NCI-H510A treated with DMSO at 0.1 percent for 48 hours (cell line): ENCODE measurements at regions not wholly inside any gene's neighbourhood (a gene's known extent, or its start where the extent isn't known, plus 50 kb on each side); places are given as distances from the start of the nearest gene placed in this dataset.
"Not testable (repeated sequence)": the region's sequence is repeated elsewhere in the genome, so short reads cannot be mapped to it uniquely, and the experiment has no call there.

Experiments
- DNase-seq: peaks from one replicate; lab custom pipeline; 2025; lab: John Stamatoyannopoulos, UW

GRCh38 chr15:79539401-79539800 is 107.3 kb downstream of the MINAR1 start:
- DNase-seq: no peak

DNA sequence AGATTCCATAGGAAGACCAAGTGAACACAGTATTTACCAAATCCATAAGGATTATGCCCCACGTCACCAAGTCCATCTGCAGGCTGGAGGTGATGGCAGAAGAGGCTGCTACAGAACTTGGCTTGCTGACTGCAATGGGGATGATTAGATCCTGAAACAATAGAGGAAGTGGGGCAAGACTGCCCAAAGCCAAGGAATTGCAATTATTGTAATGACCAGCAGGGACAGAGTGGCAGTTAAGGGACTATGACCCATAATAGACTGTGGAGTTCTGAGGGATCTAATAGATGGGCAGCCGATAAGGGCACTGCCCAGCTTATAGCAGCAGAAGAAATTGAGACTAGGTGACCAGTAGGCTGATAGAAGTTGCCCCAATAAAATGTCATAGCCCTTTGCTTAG is 108.4 kb downstream of the MINAR1 start:
- DNase-seq: no peak

DNA sequence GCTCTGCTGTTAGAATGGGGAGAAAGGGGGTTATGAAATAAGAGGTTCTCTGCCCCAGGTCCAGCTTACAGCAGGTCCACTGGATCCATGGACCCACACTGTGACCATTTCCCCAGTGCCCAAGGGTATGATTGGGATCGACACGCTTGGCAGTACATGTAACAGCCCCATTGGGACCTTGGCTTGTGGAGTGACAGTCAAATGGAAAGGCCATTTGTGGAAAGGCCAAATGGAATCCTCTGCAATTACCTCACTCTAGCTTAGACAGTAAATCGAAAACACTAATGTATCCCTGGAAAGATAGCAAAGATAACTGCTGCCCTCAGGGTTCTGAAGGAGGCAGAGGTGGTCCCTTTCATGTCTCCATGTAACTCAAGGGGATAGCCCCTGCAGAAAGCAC is 109.1 kb downstream of the MINAR1 start:
- no peak for DNase-seq

- no peak for DNase-seq
Measured at GRCh38 chr15:79543097-79543496, 111.0 kb downstream of the MINAR1 start.

- no peak for DNase-seq
Measured at GRCh38 chr15:79549196-79549595, 117.1 kb downstream of the MINAR1 start.

DNA sequence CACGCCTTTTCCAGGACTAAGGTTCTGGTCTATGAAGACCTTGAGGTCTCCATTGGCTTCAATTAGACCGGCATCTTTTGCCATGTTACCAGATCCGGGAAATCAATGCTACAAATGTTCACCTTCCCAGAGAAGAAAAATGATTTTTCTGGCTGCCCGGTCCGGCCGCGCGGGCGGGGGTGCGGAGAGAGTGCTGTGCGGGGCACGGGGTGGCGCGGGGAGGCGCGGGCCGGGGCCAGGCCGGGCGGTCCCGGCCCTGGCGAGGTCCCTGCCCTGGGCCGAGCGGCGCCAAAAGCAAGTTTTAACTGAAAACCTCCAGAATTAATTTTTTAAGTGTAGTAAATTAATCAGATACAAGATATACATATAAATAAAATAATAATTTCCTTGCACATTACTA is 128.2 kb downstream of the MINAR1 start:
- no peak for DNase-seq

DNA sequence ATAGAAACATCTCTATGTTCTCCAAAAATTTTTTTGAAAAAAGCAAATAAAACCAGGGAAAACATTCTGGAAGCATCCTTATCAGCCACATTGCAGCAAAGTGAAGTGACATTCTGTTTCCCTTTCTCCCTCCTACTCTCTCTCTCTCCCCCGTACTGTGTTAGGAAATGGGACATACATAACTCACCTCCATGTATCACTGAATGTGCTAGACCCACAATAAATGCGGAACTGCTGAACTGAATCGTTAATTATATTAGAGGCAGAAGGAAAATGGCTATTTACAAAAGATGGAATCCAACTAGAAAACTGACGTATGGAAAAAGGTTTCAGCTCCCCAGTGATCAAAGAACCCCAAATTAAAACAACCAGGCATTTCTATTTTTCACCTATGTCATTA is 129.8 kb downstream of the MINAR1 start:
- DNase-seq: no peak

DNA sequence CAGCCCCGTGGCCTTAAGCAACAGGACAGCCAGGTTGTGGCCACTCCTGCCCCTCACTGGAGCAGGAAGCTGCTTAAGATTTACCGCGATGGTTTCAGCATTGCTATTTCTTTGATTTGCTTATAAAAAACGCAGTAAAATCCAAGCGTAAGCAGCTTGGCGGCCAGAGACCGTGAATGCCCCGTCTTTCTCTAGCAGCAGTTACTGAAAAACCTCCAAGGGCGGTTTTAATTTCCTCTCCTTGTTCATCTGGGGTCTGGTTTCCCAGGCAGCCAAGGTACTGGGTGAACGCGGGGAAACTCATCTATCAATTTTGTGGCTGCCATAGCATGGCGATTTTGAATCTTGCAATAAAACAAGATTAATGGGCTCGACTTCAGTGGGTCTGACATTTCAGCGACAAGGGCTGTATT is 130.3 kb downstream of the MINAR1 start:
- DNase-seq: no peak

GRCh38 chr15:79562899-79563298 is 130.8 kb downstream of the MINAR1 start:
- DNase-seq: no peak

DNA sequence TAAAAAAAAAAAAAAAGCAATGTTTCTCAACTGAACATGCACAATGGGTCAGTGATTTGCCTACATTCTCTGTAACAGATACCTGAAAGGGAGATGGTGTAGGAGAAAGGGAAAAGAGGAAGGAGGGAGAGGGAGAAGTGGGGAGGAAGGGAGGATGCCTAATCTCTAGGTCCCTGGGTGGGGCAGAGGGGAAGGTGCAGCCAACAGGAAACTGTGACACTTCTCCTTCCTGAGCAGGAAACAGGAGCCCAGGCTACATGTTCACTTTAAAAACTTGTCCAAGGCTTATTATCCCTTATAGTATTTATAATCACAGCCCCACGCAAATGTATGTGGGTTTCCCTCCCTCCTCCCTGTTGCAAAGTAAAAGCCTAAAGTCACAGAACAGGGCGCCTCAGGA is 137.9 kb downstream of the MINAR1 start:
- DNase-seq: no peak

GRCh38 chr15:79572691-79573404 is 140.7 kb downstream of the MINAR1 start:
- no peak for DNase-seq

GRCh38 chr15:79574431-79575273 is 142.5 kb downstream of the MINAR1 start:
- not testable (repeated sequence) for DNase-seq

DNA sequence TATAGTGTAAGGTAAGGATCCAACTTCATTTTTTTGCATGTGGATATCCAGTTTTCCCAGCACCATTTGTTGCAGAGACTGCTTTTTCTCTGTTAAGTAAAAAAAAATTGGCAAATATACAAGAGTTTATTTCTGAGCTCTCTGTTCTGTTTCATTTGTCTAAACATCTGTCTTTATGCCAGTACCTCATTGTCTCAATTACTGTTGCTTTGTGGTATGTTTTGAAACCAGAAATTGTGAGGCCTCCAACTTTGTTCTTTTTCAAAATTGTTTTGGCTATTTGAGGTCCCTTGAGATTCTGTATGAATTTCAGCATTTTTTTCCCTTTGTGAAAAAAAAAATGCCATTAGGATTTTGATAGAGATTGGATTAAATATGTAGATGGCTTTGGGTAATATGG is 150.5 kb downstream of the MINAR1 start:
- no peak for DNase-seq

DNA sequence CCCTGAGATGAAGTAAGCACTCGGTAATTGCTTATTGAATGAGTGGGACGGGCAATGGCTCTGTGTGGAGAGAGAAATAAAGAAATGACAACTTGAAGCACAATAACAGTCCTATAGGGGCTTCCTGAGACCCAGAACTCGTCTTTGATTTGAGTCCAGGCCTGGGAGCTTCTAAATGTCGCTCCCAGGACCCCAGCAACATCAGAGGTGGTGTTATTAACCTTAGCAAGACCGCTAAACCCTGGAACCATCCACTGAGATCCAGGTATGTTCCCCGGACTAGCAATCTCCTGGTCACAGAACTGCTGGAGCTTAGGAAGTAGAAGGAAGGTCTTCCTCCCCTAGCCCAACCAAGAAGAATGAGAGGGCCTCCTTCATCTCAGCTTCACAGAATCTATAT is 160.0 kb downstream of the MINAR1 start:
- DNase-seq: no peak

DNA sequence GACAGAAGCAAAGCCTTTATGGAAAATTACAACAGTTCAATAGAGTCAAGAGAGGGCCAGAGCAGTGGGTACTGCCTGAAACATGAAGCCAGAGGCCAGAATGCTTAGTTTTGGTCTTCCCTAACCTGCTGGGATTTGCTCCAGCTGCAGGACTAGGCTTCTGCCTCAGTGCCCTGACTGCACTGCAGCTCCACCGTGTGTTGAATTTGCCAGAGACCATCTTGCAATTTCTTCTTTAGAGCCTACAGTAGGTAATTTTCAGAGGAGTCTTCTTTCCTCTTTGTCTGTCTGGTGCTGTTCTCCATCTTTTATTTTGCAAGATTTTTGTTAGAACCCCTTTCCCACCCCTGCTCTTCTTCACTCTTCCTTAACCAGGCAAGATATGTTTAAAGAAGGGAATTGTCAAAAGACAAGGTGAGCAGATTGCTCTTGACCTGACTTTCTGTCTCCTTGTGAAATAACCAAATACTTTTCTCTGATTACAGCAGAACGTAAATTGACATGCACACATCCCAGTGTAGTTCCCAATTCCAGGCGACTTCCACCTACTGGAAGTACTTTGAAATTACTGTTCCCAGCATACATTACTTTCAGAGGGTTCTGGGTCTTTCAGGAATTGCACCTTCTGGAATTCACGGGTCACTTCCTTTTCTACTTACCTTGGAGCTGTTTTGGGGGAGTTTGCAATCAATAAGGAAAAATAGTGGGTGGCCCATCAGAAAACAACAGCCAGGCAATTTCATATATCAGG is 161.2 kb downstream of the MINAR1 start:
- DNase-seq: no peak

DNA sequence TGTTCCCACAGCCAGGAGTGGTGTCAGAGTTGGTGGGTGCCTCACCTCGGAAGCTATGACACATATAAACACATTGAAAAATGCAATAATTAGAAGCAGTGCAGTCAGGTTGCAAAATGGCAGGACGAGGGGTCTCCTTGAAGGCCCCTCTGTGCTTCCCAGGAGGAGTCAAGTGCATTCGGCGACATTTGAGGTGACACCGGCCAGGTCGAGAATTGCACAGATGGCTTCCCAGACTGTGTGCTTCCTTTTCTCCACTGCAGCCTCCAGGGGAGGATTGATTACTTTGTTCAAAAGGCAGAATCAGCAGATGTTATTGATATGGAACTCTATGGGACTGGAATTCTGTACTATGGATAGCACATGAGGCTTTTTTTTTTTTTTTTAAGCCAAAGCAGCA is 163.2 kb downstream of the MINAR1 start:
- no peak for DNase-seq

DNA sequence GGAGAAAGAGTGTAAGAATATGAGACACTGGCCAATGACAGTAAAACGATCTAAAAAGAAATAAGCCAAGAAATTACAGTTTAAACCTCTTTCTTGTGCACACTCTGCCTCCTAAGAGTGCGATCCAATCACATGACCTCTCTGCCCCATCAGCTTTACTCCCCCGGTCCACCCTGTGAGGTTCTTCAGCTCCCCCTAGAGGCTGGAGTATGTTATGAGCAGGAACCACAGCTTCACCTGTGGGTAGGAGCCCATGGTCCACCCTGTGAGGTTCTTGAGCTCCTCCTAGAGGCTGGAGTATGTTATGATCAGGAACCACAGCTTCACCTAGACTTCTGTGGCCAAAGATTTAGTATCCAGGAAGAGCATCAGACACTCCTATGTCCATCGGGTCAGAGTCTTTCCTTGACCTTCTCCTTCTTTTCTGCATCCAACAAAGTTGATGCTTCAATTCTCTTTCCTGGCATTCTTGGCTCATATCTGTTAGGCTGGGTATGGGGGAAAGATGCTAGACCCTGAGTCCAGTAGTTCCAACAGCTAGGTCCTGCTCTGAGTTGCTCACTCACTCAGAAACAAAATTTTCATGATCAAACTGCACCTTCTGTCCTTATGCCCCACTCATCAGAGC is 164.0 kb downstream of the MINAR1 start:
- DNase-seq: peak; percentile 18

DNA sequence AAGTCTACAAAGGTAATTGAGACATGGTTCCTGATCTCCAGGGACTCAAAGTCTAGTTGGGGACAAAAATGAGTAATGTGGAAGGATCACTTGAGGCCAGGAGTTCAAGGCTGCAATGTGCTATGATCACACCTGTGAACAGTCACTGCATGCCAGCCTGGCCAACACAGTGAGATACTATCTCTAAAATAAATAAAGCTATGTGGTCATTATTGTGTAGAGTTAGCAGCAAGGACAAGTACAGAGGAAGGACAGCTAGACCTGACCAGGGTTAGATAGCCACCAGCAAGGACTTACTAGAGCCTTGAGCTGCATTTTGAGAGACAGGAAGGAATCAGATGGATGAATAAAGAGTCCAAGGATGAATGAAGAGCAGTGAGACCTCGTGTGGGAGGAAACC is 166.5 kb downstream of the MINAR1 start:
- no peak for DNase-seq

DNA sequence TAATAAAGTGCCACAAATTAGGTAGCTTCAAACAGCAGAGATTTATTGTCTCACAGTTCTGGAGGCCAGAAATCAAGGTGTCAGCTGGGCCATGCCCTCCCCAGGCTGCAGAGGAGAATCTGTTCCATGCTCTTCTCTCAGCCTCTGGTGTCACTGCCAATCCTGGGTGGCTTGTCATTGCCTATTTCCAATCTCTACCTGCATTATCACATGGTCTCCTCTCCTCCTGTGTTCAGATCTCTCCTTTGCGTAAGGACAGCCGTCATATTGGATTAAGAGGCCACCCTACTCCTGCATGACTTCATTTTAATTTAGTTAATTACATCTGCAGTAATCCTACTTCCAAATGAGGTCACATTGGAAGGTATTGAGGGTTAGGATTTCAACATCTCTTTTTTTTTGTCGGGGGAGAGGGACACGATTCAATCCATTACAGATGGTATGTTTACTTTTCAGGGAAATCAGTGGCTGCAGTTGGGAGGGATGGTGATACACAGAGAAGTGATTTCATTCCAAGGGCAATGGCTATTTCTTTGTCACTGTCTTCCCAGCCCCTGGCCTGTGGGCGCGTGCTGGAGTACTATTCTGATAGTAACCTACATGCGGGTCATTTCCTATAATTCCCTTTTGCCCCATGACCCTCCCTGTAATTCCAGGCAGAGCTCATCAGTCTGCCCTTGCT is 169.4 kb downstream of the MINAR1 start:
- no peak for DNase-seq

DNA sequence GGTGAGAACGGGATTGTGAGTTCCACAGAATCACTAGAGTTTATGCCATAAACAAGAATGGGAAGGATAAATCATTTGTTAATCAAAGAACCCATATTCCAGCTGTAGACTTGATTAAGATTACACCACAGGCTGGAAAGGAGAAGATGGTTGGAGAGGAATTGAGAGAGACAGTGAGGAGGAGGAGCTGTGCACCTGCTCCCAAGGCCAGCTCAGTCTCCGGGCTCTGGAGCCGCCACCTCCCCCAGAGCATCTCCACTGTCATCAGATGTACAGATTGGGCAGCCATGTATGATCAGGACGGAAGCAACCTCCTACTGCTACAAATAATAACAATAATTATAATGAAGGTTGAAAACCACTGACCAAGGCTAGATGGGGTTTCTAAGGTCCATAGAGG is 170.0 kb downstream of the MINAR1 start:
- no peak for DNase-seq

- DNase-seq: no peak
Measured at GRCh38 chr15:79602731-79603130, 170.6 kb downstream of the MINAR1 start.
